ENCODE measurements at regions not wholly inside any gene's neighbourhood (a gene's known extent, or its start where the extent isn't known, plus 50 kb on each side); places are given as distances from the start of the nearest gene placed in this dataset.
"Not testable (repeated sequence)": the region's sequence is repeated elsewhere in the genome, so short reads cannot be mapped to it uniquely, and the experiment has no call there.

GRCh38 chr1:9466780-9467758, 72.2 kb upstream of the SLC25A33 start (continued):
- TF ChIP-seq, protein P1, sequence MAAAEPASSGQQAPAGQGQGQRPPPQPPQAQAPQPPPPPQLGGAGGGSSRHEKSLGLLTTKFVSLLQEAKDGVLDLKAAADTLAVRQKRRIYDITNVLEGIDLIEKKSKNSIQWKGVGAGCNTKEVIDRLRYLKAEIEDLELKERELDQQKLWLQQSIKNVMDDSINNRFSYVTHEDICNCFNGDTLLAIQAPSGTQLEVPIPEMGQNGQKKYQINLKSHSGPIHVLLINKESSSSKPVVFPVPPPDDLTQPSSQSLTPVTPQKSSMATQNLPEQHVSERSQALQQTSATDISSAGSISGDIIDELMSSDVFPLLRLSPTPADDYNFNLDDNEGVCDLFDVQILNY (CRISPR knock-in tag; IDR thresholded peaks at IDR 0.05), result no peak
- no peak for TF ChIP-seq ATF6 (CRISPR knock-in tag; IDR thresholded peaks at IDR 0.05)

DNA sequence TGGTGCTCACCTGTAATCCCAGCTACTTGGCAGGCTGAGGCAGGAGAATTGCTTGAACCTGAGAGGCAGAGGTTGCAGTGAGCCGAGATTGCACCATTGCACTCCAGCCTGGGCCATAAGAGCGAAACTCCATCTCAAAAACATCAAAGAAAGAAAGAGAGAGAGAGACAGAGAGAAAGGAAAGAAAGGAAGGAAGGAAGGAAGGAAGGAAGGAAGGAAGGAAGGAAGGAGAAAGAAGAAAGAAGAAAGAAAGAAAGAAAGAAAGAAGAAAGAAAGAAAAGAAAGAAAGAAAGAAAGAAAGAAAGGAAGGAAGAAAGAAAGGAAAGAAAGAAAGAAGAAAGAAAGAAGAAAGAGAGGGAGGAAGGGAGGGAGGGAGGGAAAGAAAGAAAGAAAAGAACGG, 69.4 kb upstream of the SLC25A33 start:
- ATAC-seq; H3K4me1 Mint-ChIP-seq; H3K36me3 Mint-ChIP-seq; DNase-seq (ENCODE audit: low spot score); H3K27me3 Mint-ChIP-seq (ENCODE audit: low read depth); H3K4me3 Mint-ChIP-seq; H3K27ac Mint-ChIP-seq; H3K9me3 Mint-ChIP-seq; POLR2A ChIA-PET: not testable (repeated sequence)
- CTCF ChIA-PET, result interaction anchor here (0.7 kb wide), 1 partner anchor 220 kb away, joined by 4 read pairs; no protein-coding TSS in a partner anchor

DNA sequence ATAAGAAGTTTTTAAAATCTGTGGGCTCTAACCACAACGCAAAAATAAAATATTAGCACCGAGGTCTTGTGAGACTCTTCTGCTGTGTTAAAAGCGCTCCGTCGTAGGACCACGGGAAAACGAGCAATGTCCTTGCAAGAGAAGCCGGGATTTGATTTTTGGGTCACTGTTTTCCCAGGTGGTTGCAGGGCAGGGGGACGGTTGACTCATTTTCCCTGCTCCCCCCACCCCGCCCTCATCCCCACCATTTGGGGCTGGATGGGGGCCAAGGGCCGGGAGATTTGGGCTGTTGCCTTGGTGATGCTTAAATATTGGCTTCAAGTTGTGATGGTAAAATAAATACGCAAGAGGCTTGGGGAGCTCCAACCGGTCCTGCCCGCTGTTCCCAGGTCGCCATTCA, 67.6 kb upstream of the SLC25A33 start:
- H3K9me3 Mint-ChIP-seq, result no peaks in the 10 kb centered on the region
- ATAC-seq (no peak), DNase-seq (ENCODE audit: low spot score) (no peak)
- POLR2A ChIA-PET, result no interaction called here
- H3K4me3 Mint-ChIP-seq, result no peak overlapping the region
- CTCF ChIA-PET, result interaction anchor here (1.1 to 2.3 kb wide), 6 partner anchors 16 to 205 kb away, joined by 3 to 9 read pairs (median 6); no protein-coding TSS in a partner anchor
- H3K27me3 Mint-ChIP-seq (ENCODE audit: low read depth), result no peaks in the 10 kb centered on the region
- no peaks in the 10 kb centered on the region for H3K4me1 Mint-ChIP-seq
- H3K27ac Mint-ChIP-seq, result no peak overlapping the region
- no peaks in the 10 kb centered on the region for H3K36me3 Mint-ChIP-seq
- TF ChIP-seq TP53 (CRISPR knock-in tag; IDR thresholded peaks at IDR 0.05), result no peak
- no peak for TF ChIP-seq GABPB1 (CRISPR knock-in tag; IDR thresholded peaks at IDR 0.05)
- TF ChIP-seq, protein P2, sequence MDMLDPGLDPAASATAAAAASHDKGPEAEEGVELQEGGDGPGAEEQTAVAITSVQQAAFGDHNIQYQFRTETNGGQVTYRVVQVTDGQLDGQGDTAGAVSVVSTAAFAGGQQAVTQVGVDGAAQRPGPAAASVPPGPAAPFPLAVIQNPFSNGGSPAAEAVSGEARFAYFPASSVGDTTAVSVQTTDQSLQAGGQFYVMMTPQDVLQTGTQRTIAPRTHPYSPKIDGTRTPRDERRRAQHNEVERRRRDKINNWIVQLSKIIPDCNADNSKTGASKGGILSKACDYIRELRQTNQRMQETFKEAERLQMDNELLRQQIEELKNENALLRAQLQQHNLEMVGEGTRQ (CRISPR knock-in tag; IDR thresholded peaks at IDR 0.05), result no peak
- TF ChIP-seq, protein P3, sequence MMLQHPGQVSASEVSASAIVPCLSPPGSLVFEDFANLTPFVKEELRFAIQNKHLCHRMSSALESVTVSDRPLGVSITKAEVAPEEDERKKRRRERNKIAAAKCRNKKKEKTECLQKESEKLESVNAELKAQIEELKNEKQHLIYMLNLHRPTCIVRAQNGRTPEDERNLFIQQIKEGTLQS (CRISPR knock-in tag; conservative IDR thresholded peaks at IDR 0.05), result no peak
- TF ChIP-seq FOXP4 (CRISPR knock-in tag; IDR thresholded peaks at IDR 0.05), result no peak
- no peak for TF ChIP-seq MYBL2 (CRISPR knock-in tag; IDR thresholded peaks at IDR 0.05)
- TF ChIP-seq, protein P4, sequence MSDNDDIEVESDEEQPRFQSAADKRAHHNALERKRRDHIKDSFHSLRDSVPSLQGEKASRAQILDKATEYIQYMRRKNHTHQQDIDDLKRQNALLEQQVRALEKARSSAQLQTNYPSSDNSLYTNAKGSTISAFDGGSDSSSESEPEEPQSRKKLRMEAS (CRISPR knock-in tag; IDR thresholded peaks at IDR 0.05), result no peak
- TF ChIP-seq, protein P5, sequence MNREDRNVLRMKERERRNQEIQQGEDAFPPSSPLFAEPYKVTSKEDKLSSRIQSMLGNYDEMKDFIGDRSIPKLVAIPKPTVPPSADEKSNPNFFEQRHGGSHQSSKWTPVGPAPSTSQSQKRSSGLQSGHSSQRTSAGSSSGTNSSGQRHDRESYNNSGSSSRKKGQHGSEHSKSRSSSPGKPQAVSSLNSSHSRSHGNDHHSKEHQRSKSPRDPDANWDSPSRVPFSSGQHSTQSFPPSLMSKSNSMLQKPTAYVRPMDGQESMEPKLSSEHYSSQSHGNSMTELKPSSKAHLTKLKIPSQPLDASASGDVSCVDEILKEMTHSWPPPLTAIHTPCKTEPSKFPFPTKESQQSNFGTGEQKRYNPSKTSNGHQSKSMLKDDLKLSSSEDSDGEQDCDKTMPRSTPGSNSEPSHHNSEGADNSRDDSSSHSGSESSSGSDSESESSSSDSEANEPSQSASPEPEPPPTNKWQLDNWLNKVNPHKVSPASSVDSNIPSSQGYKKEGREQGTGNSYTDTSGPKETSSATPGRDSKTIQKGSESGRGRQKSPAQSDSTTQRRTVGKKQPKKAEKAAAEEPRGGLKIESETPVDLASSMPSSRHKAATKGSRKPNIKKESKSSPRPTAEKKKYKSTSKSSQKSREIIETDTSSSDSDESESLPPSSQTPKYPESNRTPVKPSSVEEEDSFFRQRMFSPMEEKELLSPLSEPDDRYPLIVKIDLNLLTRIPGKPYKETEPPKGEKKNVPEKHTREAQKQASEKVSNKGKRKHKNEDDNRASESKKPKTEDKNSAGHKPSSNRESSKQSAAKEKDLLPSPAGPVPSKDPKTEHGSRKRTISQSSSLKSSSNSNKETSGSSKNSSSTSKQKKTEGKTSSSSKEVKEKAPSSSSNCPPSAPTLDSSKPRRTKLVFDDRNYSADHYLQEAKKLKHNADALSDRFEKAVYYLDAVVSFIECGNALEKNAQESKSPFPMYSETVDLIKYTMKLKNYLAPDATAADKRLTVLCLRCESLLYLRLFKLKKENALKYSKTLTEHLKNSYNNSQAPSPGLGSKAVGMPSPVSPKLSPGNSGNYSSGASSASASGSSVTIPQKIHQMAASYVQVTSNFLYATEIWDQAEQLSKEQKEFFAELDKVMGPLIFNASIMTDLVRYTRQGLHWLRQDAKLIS (CRISPR knock-in tag; IDR thresholded peaks at IDR 0.05; ENCODE audit: borderline replicate concordance), result no peak
- TF ChIP-seq ZSCAN18 (CRISPR knock-in tag; IDR thresholded peaks at IDR 0.05), result no peak
- no peak for TF ChIP-seq ZNF425 (CRISPR knock-in tag; conservative IDR thresholded peaks at IDR 0.05)
- TF ChIP-seq SMAD4 (CRISPR knock-in tag; IDR thresholded peaks at IDR 0.05), result no peak
- no peak for TF ChIP-seq GTF2I (CRISPR knock-in tag; conservative IDR thresholded peaks at IDR 0.05)
- no peak for TF ChIP-seq ZNF138 (CRISPR knock-in tag; conservative IDR thresholded peaks at IDR 0.05)
- no peak for TF ChIP-seq GRHL2 (CRISPR knock-in tag; IDR thresholded peaks at IDR 0.05; ENCODE audit: insufficient replicate concordance, severe bottlenecking)
- no peak for TF ChIP-seq NFE2L1 (CRISPR knock-in tag; IDR thresholded peaks at IDR 0.05)

Measured in WTC11 (cell line).